Brain microvascular endothelial cell (primary cell): ENCODE measurements at regions not wholly inside any gene's neighbourhood (a gene's known extent, or its start where the extent isn't known, plus 50 kb on each side); places are given as distances from the start of the nearest gene placed in this dataset.

Experiments
- DNase-seq: peaks from one replicate; pipeline ENCODE4 v3.0.0-alpha.2; 2020
- H3K27ac ChIP-seq: fragments of 250-450 bp; sonication (Bioruptor Pico); 2 replicates; pipeline ENCODE4 v1.5.1; 2020; ENCODE audit warnings: mild to moderate bottlenecking, moderate library complexity
- H3K27me3 ChIP-seq: fragments of 250-450 bp; sonication (Bioruptor Pico); replicated peaks from 2 replicates; pipeline ENCODE4 v1.5.1; 2020; ENCODE audit warnings: mild to moderate bottlenecking
- H3K36me3 ChIP-seq: fragments of 250-450 bp; sonication (Bioruptor Pico); replicated peaks from 2 replicates; pipeline ENCODE4 v1.5.1; 2020; ENCODE audit warnings: mild to moderate bottlenecking
- H3K4me3 ChIP-seq: 2 replicates; pipeline ENCODE4 v1.5.1; 2011; ENCODE audit warnings: low read depth, mild to moderate bottlenecking, control low read depth, low read length, moderate library complexity
- in situ Hi-C: cut with HindIII; loops from 2 replicates; pipeline ENCODE4 v1.10.0; 2017; ENCODE audit warnings: low sequenced_read_pairs, low pct_ligation_motif_present
- TF ChIP-seq, protein P1 (sequence below): IDR thresholded peaks from 2 replicates; pipeline ENCODE4 v1.5.1; 2011; ENCODE audit warnings: low read depth, mild to moderate bottlenecking, moderate library complexity, low read length, control low read depth, inconsistent platforms; ENCODE audit errors: missing control alignments

DNA sequence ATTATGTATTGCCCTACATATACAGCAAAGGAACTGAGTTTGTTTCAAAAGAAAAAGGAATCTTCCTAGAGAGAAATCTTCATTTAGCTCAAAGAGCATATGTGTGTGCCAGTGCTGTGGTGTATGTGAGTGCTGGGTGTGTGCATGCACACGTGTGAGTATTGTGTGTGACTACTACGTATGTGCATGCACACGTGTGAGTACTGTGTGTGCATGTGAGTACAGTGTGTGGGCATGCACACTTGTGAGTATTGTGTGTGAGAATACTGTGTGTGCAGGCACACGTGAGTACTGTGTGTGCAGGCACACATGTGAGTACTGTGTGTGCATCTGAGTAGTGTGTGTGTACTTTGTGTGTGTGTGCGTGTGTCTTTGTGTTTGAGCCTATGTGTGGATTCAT, 651.0 kb upstream of the B3GAT1 start:
- no peaks in the 10 kb centered on the region for H3K27me3 ChIP-seq
- TF ChIP-seq, protein P1, sequence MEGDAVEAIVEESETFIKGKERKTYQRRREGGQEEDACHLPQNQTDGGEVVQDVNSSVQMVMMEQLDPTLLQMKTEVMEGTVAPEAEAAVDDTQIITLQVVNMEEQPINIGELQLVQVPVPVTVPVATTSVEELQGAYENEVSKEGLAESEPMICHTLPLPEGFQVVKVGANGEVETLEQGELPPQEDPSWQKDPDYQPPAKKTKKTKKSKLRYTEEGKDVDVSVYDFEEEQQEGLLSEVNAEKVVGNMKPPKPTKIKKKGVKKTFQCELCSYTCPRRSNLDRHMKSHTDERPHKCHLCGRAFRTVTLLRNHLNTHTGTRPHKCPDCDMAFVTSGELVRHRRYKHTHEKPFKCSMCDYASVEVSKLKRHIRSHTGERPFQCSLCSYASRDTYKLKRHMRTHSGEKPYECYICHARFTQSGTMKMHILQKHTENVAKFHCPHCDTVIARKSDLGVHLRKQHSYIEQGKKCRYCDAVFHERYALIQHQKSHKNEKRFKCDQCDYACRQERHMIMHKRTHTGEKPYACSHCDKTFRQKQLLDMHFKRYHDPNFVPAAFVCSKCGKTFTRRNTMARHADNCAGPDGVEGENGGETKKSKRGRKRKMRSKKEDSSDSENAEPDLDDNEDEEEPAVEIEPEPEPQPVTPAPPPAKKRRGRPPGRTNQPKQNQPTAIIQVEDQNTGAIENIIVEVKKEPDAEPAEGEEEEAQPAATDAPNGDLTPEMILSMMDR: no peak
- H3K4me3 ChIP-seq: no peak overlapping the region
- no peak for DNase-seq
- H3K27ac ChIP-seq: no peak overlapping the region
- no peaks in the 10 kb centered on the region for H3K36me3 ChIP-seq
- in situ Hi-C loops: no loop called here

DNA sequence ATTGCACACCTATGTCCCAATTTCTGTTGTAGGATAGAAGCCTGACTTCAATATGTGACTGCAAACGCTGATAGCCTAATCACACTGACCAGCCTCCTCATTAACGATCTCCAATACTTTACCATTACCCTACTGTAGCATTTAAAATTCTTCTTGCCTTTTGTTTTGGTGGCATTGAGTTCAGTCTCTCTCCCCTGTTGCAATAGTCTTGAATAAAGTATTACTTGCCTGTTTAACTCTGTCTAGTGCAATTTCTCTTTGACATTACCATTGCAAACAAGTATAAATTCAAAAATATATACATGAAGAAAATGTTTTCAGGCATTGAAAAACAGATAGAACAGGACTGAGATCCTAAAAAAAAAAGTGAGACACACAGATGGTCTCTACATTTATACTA, 649.1 kb upstream of the B3GAT1 start:
- H3K27me3 ChIP-seq: no peaks in the 10 kb centered on the region
- no peak for DNase-seq
- H3K36me3 ChIP-seq: no peaks in the 10 kb centered on the region
- in situ Hi-C loops: no loop called here
- H3K27ac ChIP-seq: no peak overlapping the region
- TF ChIP-seq, protein P1: no peak
- no peak overlapping the region for H3K4me3 ChIP-seq

DNA sequence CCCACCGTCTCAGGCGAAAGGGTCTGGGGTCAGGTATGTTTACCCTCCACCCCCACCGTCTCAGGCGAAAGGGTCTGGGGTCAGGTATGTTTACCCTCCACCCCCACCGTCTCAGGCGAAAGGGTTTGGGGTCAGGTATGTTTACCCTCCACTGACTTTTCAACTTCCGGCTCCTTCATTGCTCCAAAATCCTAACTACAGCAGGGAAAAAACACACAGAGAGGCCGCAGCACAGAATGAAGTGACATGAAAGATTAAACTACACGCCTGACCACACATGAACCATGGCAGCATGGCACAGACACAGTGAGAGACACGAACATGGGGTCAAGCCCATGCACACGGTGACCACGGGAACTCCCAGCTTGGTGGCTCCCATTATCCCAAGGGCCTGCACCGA, 634.9 kb upstream of the B3GAT1 start:
- Histone ChIP-seq H3K27me3 (no peaks in the 10 kb centered on the region), H3K36me3 (no peaks in the 10 kb centered on the region), H3K27ac (no peak overlapping the region), H3K4me3 (no peak overlapping the region)
- DNase-seq: no peak
- TF ChIP-seq, protein P1: no peak
- in situ Hi-C loops: no loop called here

DNA sequence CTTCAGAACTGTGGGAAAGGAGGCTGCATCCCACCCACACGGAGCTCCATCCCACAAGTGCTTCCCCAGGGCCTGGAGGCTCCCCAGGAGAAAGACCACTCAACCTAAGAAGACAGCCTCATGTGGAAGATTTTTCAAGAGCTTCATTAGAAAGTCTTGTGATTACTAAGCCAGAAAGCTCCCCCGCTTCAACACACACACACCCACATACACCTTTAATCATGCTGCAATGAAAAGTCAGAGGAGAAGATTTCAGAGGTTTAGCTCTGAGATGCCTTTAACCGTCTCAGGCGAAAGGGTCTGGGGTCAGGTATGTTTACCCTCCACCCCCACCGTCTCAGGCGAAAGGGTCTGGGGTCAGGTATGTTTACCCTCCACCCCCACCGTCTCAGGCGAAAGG, 634.5 kb upstream of the B3GAT1 start:
- Histone ChIP-seq H3K4me3 (no peak overlapping the region), H3K27me3 (no peaks in the 10 kb centered on the region), H3K36me3 (no peaks in the 10 kb centered on the region), H3K27ac (no peak overlapping the region)
- no peak for DNase-seq
- in situ Hi-C loops: no loop called here
- TF ChIP-seq, protein P1: no peak

DNA sequence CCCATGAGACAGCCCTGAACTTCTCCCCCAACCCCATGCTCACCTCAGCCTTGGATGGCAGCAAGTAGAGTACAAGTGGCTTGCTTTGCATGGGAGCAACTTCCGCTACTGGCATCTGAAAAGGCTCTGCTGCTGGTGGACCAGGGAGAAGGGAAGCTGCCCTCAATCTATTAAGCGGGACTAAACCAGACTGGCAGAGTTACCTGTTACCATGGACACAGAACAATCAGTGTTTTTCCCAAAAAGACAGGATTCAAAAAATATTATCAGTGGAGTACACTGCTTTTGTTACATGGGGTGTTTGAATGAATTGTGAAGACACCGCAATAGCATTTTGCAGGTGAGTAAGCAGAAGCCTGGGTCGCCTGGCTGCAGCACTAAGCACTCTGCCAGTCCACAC, 631.4 kb upstream of the B3GAT1 start:
- no peak overlapping the region for H3K4me3 ChIP-seq
- H3K27me3 ChIP-seq: no peaks in the 10 kb centered on the region
- no peaks in the 10 kb centered on the region for H3K36me3 ChIP-seq
- H3K27ac ChIP-seq: no peak overlapping the region
- DNase-seq: no peak
- in situ Hi-C loops: no loop called here
- TF ChIP-seq, protein P1: no peak

DNA sequence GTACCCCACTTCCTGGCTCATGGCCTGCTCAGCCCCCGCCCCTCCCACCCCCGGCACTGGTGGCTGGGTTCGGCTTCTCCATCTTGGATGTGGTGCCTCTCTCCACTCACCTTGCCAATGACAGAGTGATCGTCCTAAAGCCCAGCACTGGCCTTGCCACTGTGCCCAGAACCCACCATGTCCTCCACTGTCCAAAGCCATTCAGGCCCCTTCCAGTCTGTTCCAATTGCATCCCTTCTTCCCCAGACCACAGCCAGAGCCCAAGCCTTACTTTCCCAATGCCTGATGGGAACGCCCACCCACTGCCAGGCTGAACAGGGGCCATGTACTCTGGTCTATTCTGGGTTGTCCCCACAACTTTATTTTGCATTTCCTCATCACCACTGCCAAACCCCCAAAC, 625.8 kb upstream of the B3GAT1 start:
- H3K27ac ChIP-seq: no peak overlapping the region
- no peaks in the 10 kb centered on the region for H3K27me3 ChIP-seq
- TF ChIP-seq, protein P1: no peak
- H3K4me3 ChIP-seq: no peak overlapping the region
- H3K36me3 ChIP-seq: no peaks in the 10 kb centered on the region
- in situ Hi-C loops: no loop called here
- no peak for DNase-seq
